CD4-positive, alpha-beta T cell (primary cell): ENCODE measurements at regions not wholly inside any gene's neighbourhood (a gene's known extent, or its start where the extent isn't known, plus 50 kb on each side); places are given as distances from the start of the nearest gene placed in this dataset.
"Not testable (repeated sequence)": the region's sequence is repeated elsewhere in the genome, so short reads cannot be mapped to it uniquely, and the experiment has no call there.

ENCODE experiments used
- ATAC-seq: fragments of 200-7000 bp; cut with Tn5 transposase; one replicate; pipeline ENCODE4 v1.10.0; 2022; ENCODE audit warnings: mild to moderate bottlenecking; ENCODE audit not compliant: poor library complexity
- CTCF ChIA-PET: fragments of 350-600 bp; sonication (Branson Sonifier 250); formaldehyde crosslinking; loops from one replicate; lab custom pipeline; 2021; ENCODE audit warnings: antibody characterized with exemption, inconsistent platforms; lab: Charles Lee
- POLR2A ChIA-PET: fragments of 350-600 bp; sonication (Branson Sonifier 250); formaldehyde crosslinking; loops from one replicate; lab custom pipeline; 2021; ENCODE audit warnings: antibody characterized with exemption, inconsistent platforms; lab: Charles Lee
- DNase-seq, 14 experiments: peaks; one replicate each; pipeline ENCODE4 v3.0.0-alpha.2; 2013 to 2020; ENCODE audit warnings: mixed read lengths in 2 of 14
- H3K27ac ChIP-seq, 2 donors: one replicate each; pipeline versions ENCODE4 v1.5.1 to v1.7.0; 2013; ENCODE audit warnings: low read length in 2 of 2, low read depth in 1 of 2, mild to moderate bottlenecking in 1 of 2
- H3K27me3 ChIP-seq, 2 experiments: 1 replicate in 1 of 2; 2 replicates in 1 of 2; pipeline versions ENCODE4 v1.6.1 to v1.7.0; 2013; ENCODE audit warnings: low read length in 2 of 2, control low read depth in 1 of 2, mild to moderate bottlenecking in 1 of 2, moderate library complexity in 1 of 2; ENCODE audit not compliant: insufficient read depth in 2 of 2, control insufficient read depth in 1 of 2
- H3K36me3 ChIP-seq: one replicate; pipeline ENCODE4 v1.6.1; 2013; ENCODE audit warnings: low read length, control low read depth; ENCODE audit not compliant: insufficient read depth
- H3K4me1 ChIP-seq: one replicate; pipeline ENCODE4 v1.6.1; 2013; ENCODE audit warnings: low read length, control low read depth; ENCODE audit not compliant: insufficient read depth
- H3K4me3 ChIP-seq: one replicate; pipeline ENCODE4 v1.5.1; 2013; ENCODE audit warnings: mild to moderate bottlenecking, low read length, moderate library complexity
- H3K9me3 ChIP-seq, 2 experiments: 1 replicate in 1 of 2; 2 replicates in 1 of 2; pipeline versions ENCODE4 v1.6.1 to v1.7.0; 2013; ENCODE audit warnings: low read length in 2 of 2, mild to moderate bottlenecking in 2 of 2, control low read depth in 1 of 2, moderate library complexity in 1 of 2; ENCODE audit not compliant: control insufficient read depth in 1 of 2, insufficient read depth in 1 of 2
- H3K27ac Mint-ChIP-seq: one replicate; pipeline ENCODE4 v1.8.0; 2020; ENCODE audit warnings: mixed read lengths
- H3K27me3 Mint-ChIP-seq: one replicate; pipeline ENCODE4 v1.8.0; 2021; ENCODE audit warnings: mixed read lengths
- H3K36me3 Mint-ChIP-seq: one replicate; pipeline ENCODE4 v1.8.0; 2021; ENCODE audit warnings: low read depth, mixed read lengths
- H3K4me1 Mint-ChIP-seq: one replicate; pipeline ENCODE4 v1.8.0; 2021; ENCODE audit warnings: low read depth, mixed read lengths
- H3K4me3 Mint-ChIP-seq: one replicate; pipeline ENCODE4 v1.8.0; 2020; ENCODE audit warnings: mild to moderate bottlenecking, mixed read lengths
- H3K9me3 Mint-ChIP-seq: one replicate; pipeline ENCODE4 v1.8.0; 2020; ENCODE audit warnings: mixed read lengths
- CTCF ChIP-seq: fragments of 200-600 bp; IDR thresholded peaks from one replicate; pipeline ENCODE4 v1.8.0; 2022; ENCODE audit warnings: antibody characterized with exemption, mild to moderate bottlenecking
- intact Hi-C, 2 experiments: fragments of 100-400 bp; cut with DNase I in 1 of 2; cut with micrococcal nuclease in 1 of 2; formaldehyde crosslinking; loops; one replicate each; pipeline versions ENCODE4 v1.15.1 to v1.9.0; 2023 to 2025; cut with DNase I, micrococcal nuclease

GRCh38 chr6:93644611-93645010 is 225.3 kb upstream of the EPHA7 start:
- intact Hi-C loops: no loop called here
- ATAC-seq (no peak), DNase-seq (no peak)
- no peaks in the 10 kb centered on the region for H3K27me3 Mint-ChIP-seq
- Histone ChIP-seq H3K27ac (no peak overlapping the region), H3K27me3 (no peaks in the 10 kb centered on the region), H3K4me3 (no peak overlapping the region), H3K4me1 (no peaks in the 10 kb centered on the region), H3K9me3 (peaks cover 3 to 4% of the 10 kb centered on the region in 2 experiments), H3K36me3 (no peaks in the 10 kb centered on the region)
- CTCF ChIA-PET: no interaction called here
- H3K9me3 Mint-ChIP-seq: peaks cover 4% of the 10 kb centered on the region
- no peaks in the 10 kb centered on the region for H3K4me1 Mint-ChIP-seq
- H3K36me3 Mint-ChIP-seq: no peaks in the 10 kb centered on the region
- no peak for TF ChIP-seq CTCF
- H3K4me3 Mint-ChIP-seq: no peak overlapping the region
- POLR2A ChIA-PET: no interaction called here
- H3K27ac Mint-ChIP-seq: no peak overlapping the region

- Histone ChIP-seq H3K27me3 (no peaks in the 10 kb centered on the region), H3K9me3 (peaks cover 0 to 7% of the 10 kb centered on the region in 2 experiments), H3K4me1 (no peaks in the 10 kb centered on the region), H3K36me3 (no peaks in the 10 kb centered on the region), H3K4me3 (no peak overlapping the region), H3K27ac (no peak overlapping the region)
- H3K9me3 Mint-ChIP-seq: peaks cover 7% of the 10 kb centered on the region
- TF ChIP-seq CTCF: no peak
- ChIA-PET CTCF (no interaction called here), POLR2A (no interaction called here)
- no peak overlapping the region for H3K4me3 Mint-ChIP-seq
- H3K27ac Mint-ChIP-seq: no peak overlapping the region
- intact Hi-C loops: no loop called here
- H3K4me1 Mint-ChIP-seq: no peaks in the 10 kb centered on the region
- DNase-seq (no peak), ATAC-seq (no peak)
- no peaks in the 10 kb centered on the region for H3K36me3 Mint-ChIP-seq
- H3K27me3 Mint-ChIP-seq: no peaks in the 10 kb centered on the region
Measured at GRCh38 chr6:93639126-93639525, 219.8 kb upstream of the EPHA7 start.

GRCh38 chr6:93636987-93637664 is 217.8 kb upstream of the EPHA7 start:
- H3K27me3 Mint-ChIP-seq, ATAC-seq, H3K4me1 Mint-ChIP-seq, H3K9me3 ChIP-seq, H3K36me3 ChIP-seq, H3K4me1 ChIP-seq, H3K27ac ChIP-seq, POLR2A ChIA-PET, H3K4me3 ChIP-seq, H3K9me3 Mint-ChIP-seq, H3K27ac Mint-ChIP-seq, H3K4me3 Mint-ChIP-seq, CTCF ChIA-PET, H3K36me3 Mint-ChIP-seq, H3K27me3 ChIP-seq, intact Hi-C loops: not testable (repeated sequence)
- peak in 1 of 14 experiments; percentile 5 for DNase-seq

GRCh38 chr6:93624408-93624807 is 205.0 kb upstream of the EPHA7 start:
- Mint-ChIP-seq H3K9me3 (no peaks in the 10 kb centered on the region), H3K4me3 (no peak overlapping the region), H3K36me3 (no peaks in the 10 kb centered on the region), H3K27ac (no peak overlapping the region), H3K4me1 (no peaks in the 10 kb centered on the region), H3K27me3 (no peaks in the 10 kb centered on the region)
- no peak for DNase-seq
- Histone ChIP-seq H3K9me3 (no peaks in the 10 kb centered on the region), H3K36me3 (no peaks in the 10 kb centered on the region), H3K27ac (no peak overlapping the region), H3K4me1 (no peaks in the 10 kb centered on the region), H3K4me3 (no peak overlapping the region), H3K27me3 (no peaks in the 10 kb centered on the region)
- ChIA-PET CTCF (no interaction called here), POLR2A (no interaction called here)
- TF ChIP-seq CTCF: no peak
- intact Hi-C loops: no loop called here
- ATAC-seq: no peak
